Upper lobe of right lung (tissue), 1 donor: ENCODE measurements at regions not wholly inside any gene's neighbourhood (a gene's known extent, or its start where the extent isn't known, plus 50 kb on each side); places are given as distances from the start of the nearest gene placed in this dataset.

Experiments used
- ATAC-seq: fragments of 200-7000 bp; cut with Tn5 transposase; one replicate; pipeline ENCODE4 v1.9.1; 2020; ENCODE audit warnings: mild to moderate bottlenecking, moderate library complexity
- DNase-seq: peaks from one replicate; pipeline ENCODE4 v3.0.0-alpha.2; 2020
- H3K27ac ChIP-seq: fragments of 200-600 bp; one replicate; pipeline ENCODE4 v1.8.0; 2022
- H3K27me3 ChIP-seq: fragments of 200-600 bp; one replicate; pipeline ENCODE4 v1.8.0; 2022; ENCODE audit warnings: mild to moderate bottlenecking
- H3K36me3 ChIP-seq: fragments of 200-600 bp; one replicate; pipeline ENCODE4 v1.8.0; 2022
- H3K4me1 ChIP-seq: fragments of 200-600 bp; one replicate; pipeline ENCODE4 v1.8.0; 2022
- H3K4me3 ChIP-seq: fragments of 200-600 bp; one replicate; pipeline ENCODE4 v1.8.0; 2022; ENCODE audit warnings: mild to moderate bottlenecking
- H3K9me3 ChIP-seq: fragments of 200-600 bp; one replicate; pipeline ENCODE4 v1.8.0; 2022
- intact Hi-C: fragments of 100-400 bp; cut with DNase I; formaldehyde crosslinking; loops from one replicate; pipeline ENCODE4 v1.11.0; 2022
- TF ChIP-seq, protein P1 (sequence below): fragments of 200-600 bp; IDR thresholded peaks from one replicate; pipeline ENCODE4 v1.8.0; 2022; ENCODE audit warnings: antibody characterized with exemption
- donor health status: DM: no; HTN: yes; CAD: no; lungs with severe emphysema.

- Histone ChIP-seq H3K27ac (no peak overlapping the region), H3K4me3 (no peak overlapping the region), H3K27me3 (no peaks in the 10 kb centered on the region), H3K36me3 (no peaks in the 10 kb centered on the region), H3K4me1 (no peaks in the 10 kb centered on the region), H3K9me3 (no peaks in the 10 kb centered on the region)
- intact Hi-C loops: no loop called here
- TF ChIP-seq, protein P1, sequence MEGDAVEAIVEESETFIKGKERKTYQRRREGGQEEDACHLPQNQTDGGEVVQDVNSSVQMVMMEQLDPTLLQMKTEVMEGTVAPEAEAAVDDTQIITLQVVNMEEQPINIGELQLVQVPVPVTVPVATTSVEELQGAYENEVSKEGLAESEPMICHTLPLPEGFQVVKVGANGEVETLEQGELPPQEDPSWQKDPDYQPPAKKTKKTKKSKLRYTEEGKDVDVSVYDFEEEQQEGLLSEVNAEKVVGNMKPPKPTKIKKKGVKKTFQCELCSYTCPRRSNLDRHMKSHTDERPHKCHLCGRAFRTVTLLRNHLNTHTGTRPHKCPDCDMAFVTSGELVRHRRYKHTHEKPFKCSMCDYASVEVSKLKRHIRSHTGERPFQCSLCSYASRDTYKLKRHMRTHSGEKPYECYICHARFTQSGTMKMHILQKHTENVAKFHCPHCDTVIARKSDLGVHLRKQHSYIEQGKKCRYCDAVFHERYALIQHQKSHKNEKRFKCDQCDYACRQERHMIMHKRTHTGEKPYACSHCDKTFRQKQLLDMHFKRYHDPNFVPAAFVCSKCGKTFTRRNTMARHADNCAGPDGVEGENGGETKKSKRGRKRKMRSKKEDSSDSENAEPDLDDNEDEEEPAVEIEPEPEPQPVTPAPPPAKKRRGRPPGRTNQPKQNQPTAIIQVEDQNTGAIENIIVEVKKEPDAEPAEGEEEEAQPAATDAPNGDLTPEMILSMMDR: no peak
- DNase-seq (no peak), ATAC-seq (no peak)
Measured at GRCh38 chrX:150239946-150240642, 123.0 kb upstream of the MAMLD1 start.

- Histone ChIP-seq H3K4me1 (no peaks in the 10 kb centered on the region), H3K4me3 (no peak overlapping the region), H3K36me3 (no peaks in the 10 kb centered on the region), H3K9me3 (no peaks in the 10 kb centered on the region), H3K27me3 (no peaks in the 10 kb centered on the region), H3K27ac (no peak overlapping the region)
- intact Hi-C loops: no loop called here
- TF ChIP-seq, protein P1: no peak
- ATAC-seq: no peak
- DNase-seq: no peak
Measured at GRCh38 chrX:150240643-150240970, 122.5 kb upstream of the MAMLD1 start.

DNA sequence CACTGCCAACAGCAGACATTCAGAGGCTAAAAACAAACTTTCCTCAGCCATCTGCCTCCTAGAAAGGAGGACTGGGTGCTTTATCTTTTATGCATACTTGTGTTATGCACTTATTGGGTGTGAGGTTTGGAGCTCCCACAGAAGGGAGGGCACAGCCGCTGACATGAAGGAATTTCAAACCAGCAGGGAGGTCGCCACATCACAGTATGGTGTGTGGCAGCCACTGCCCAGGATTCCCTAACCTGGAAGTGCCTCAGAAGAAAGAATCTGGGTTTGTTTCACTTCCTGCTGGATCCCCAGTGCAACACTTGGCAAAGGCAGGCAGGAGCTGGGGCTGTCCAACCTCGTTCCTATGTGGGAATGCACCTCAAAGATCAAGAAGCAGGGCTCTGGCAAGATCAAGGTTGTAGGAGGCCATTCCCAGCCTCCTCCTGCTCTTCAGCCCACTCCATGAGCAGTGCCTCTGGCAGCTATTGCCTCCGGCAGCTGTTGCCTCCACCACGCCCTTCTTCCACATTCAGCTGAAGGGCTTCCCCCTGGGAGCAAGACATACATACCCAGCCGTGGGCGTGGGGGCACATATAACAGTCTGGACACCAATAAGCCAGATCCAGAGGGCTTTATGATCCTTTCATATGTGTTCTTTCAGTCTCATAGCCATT lies 109.0 kb upstream of the MAMLD1 start:
- intact Hi-C loops: no loop called here
- ATAC-seq (no peak), DNase-seq (no peak)
- no peak overlapping the region for H3K4me3 ChIP-seq
- TF ChIP-seq, protein P1: no peak
- no peak overlapping the region for H3K27ac ChIP-seq
- H3K9me3 ChIP-seq: no peaks in the 10 kb centered on the region
- H3K4me1 ChIP-seq: no peaks in the 10 kb centered on the region
- no peaks in the 10 kb centered on the region for H3K36me3 ChIP-seq
- H3K27me3 ChIP-seq: no peaks in the 10 kb centered on the region

GRCh38 chrX:150254909-150255308 lies 108.2 kb upstream of the MAMLD1 start:
- intact Hi-C loops: no loop called here
- H3K36me3 ChIP-seq: no peaks in the 10 kb centered on the region
- no peaks in the 10 kb centered on the region for H3K4me1 ChIP-seq
- TF ChIP-seq, protein P1: no peak
- ATAC-seq (no peak), DNase-seq (no peak)
- H3K27me3 ChIP-seq: no peaks in the 10 kb centered on the region
- no peak overlapping the region for H3K27ac ChIP-seq
- no peaks in the 10 kb centered on the region for H3K9me3 ChIP-seq
- H3K4me3 ChIP-seq: no peak overlapping the region

GRCh38 chrX:150255441-150256296 lies 107.4 kb upstream of the MAMLD1 start:
- H3K9me3 ChIP-seq: no peaks in the 10 kb centered on the region
- no peak for DNase-seq
- ATAC-seq: no peak
- H3K27me3 ChIP-seq: no peaks in the 10 kb centered on the region
- intact Hi-C loops: no loop called here
- H3K27ac ChIP-seq: no peak overlapping the region
- no peak overlapping the region for H3K4me3 ChIP-seq
- TF ChIP-seq, protein P1: no peak
- no peaks in the 10 kb centered on the region for H3K36me3 ChIP-seq
- H3K4me1 ChIP-seq: no peaks in the 10 kb centered on the region
